DND-41 (cell line): ENCODE measurements at regions not wholly inside any gene's neighbourhood (a gene's known extent, or its start where the extent isn't known, plus 50 kb on each side); places are given as distances from the start of the nearest gene placed in this dataset.

ENCODE experiments used
- CTCF ChIP-seq: IDR thresholded peaks from 2 replicates; pipeline ENCODE4 v1.5.1; 2012; ENCODE audit warnings: borderline replicate concordance, low read length, moderate library complexity, mild to moderate bottlenecking; ENCODE audit not compliant: poor library complexity, severe bottlenecking; ENCODE audit errors: extremely low read depth
- EZH2 ChIP-seq: IDR thresholded peaks from 3 replicates; pipeline ENCODE4 v1.6.1; 2012; ENCODE audit warnings: borderline replicate concordance, low read depth, mild to moderate bottlenecking, moderate library complexity, low read length, inconsistent platforms; ENCODE audit not compliant: severe bottlenecking

- TF ChIP-seq CTCF (no peak), EZH2 (no peak)
These were observed 466.5 kb upstream of the GJE1 start for GRCh38 chr6:141666187-141666586.
